IMR-90 (cell line): ENCODE measurements at regions not wholly inside any gene's neighbourhood (a gene's known extent, or its start where the extent isn't known, plus 50 kb on each side); places are given as distances from the start of the nearest gene placed in this dataset.

ENCODE experiments used
- ATAC-seq: fragments of 200-7000 bp; cut with Tn5 transposase; 2 replicates; pipeline ENCODE4 v1.9.1; 2020; ENCODE audit warnings: low read depth, mild to moderate bottlenecking, moderate library complexity
- BruUV-seq: library from RNA; stranded (reverse); fragments of 400-500 nt; replicated peaks from 2 replicates; lab custom pipeline; 2021; lab: Mats Ljungman, UMichigan
- CTCF ChIA-PET: fragments of 300-600 bp; formaldehyde crosslinking; extraction: SDS; loops from one replicate; lab custom pipeline; 2021; ENCODE audit warnings: antibody characterized with exemption; lab: Yijun Ruan, JAX
- POLR2A ChIA-PET: fragments of 300-600 bp; sonication (Branson Sonifier 250); formaldehyde crosslinking; loops from one replicate; lab custom pipeline; 2022; ENCODE audit warnings: antibody characterized with exemption; ENCODE audit not compliant: unreplicated experiment; lab: Charles Lee
- DNase-seq: peaks from one replicate; pipeline ENCODE4 v3.0.0; 2013
- H2AFZ ChIP-seq: replicated peaks from 2 replicates; pipeline ENCODE3; 2013; ENCODE audit warnings: low read length, mild to moderate bottlenecking; ENCODE audit not compliant: poor library complexity
- H2AK5ac ChIP-seq: 2 replicates; pipeline ENCODE4 v1.6.1; 2013; ENCODE audit warnings: low read depth, low read length, inconsistent platforms
- H2AK9ac ChIP-seq: replicated peaks from 2 replicates; pipeline ENCODE3; 2013; ENCODE audit warnings: mild to moderate bottlenecking, low read depth, low read length, moderate library complexity; ENCODE audit not compliant: poor library complexity
- H2BK120ac ChIP-seq: 2 replicates; pipeline ENCODE4 v1.6.1; 2013; ENCODE audit warnings: low read depth, low read length, inconsistent platforms
- H2BK15ac ChIP-seq: 3 replicates; pipeline ENCODE4 v1.6.1; 2013; ENCODE audit warnings: low read depth, low read length, inconsistent platforms
- H2BK20ac ChIP-seq: 2 replicates; pipeline ENCODE4 v1.6.1; 2013; ENCODE audit warnings: low read depth, mild to moderate bottlenecking, inconsistent platforms, low read length, moderate library complexity
- H2BK5ac ChIP-seq: 2 replicates; pipeline ENCODE4 v1.6.1; 2013; ENCODE audit warnings: mild to moderate bottlenecking, low read depth, low read length, inconsistent platforms; ENCODE audit not compliant: poor library complexity, severe bottlenecking
- H3K14ac ChIP-seq: replicated peaks from 2 replicates; pipeline ENCODE4 v1.6.1; 2013; ENCODE audit warnings: low read depth, low read length, inconsistent platforms
- H3K18ac ChIP-seq: 2 replicates; pipeline ENCODE4 v1.6.1; 2013; ENCODE audit warnings: low read depth, low read length, control low read depth
- H3K23ac ChIP-seq: 2 replicates; pipeline ENCODE4 v1.6.1; 2013; ENCODE audit warnings: low read depth, low read length, inconsistent platforms
- H3K27ac ChIP-seq: 2 replicates; pipeline ENCODE4 v1.5.1; 2013; ENCODE audit warnings: mild to moderate bottlenecking, control low read depth, low read length; ENCODE audit not compliant: insufficient read depth
- H3K27me3 ChIP-seq: 2 replicates; pipeline ENCODE4 v1.6.1; 2013; ENCODE audit warnings: low read length; ENCODE audit not compliant: control insufficient read depth, insufficient read depth
- H3K36me3 ChIP-seq: 2 replicates; pipeline ENCODE4 v1.6.1; 2013; ENCODE audit warnings: low read length, mixed read lengths; ENCODE audit not compliant: control insufficient read depth, insufficient read depth
- H3K4ac ChIP-seq: 2 replicates; pipeline ENCODE4 v1.6.1; 2013; ENCODE audit warnings: low read depth, low read length, inconsistent platforms
- H3K4me1 ChIP-seq: 2 replicates; pipeline ENCODE4 v1.6.1; 2013; ENCODE audit warnings: low read length, mixed read lengths; ENCODE audit not compliant: control insufficient read depth, insufficient read depth
- H3K4me2 ChIP-seq: 2 replicates; pipeline ENCODE4 v1.6.1; 2013; ENCODE audit warnings: low read depth, mild to moderate bottlenecking, control low read depth, low read length, moderate library complexity
- H3K4me3 ChIP-seq: 2 replicates; pipeline ENCODE4 v1.5.1; 2013; ENCODE audit warnings: low read depth, mild to moderate bottlenecking, control low read depth, low read length, moderate library complexity; ENCODE audit not compliant: insufficient read depth
- H3K56ac ChIP-seq: 2 replicates; pipeline ENCODE4 v1.6.1; 2013; ENCODE audit warnings: low read length, inconsistent platforms; ENCODE audit not compliant: insufficient read depth; ENCODE audit errors: extremely low read depth
- H3K79me1 ChIP-seq, 2 experiments: 2 replicates each; pipeline ENCODE4 v1.6.1; 2013; ENCODE audit warnings: low read length in 2 of 2, inconsistent platforms in 1 of 2, low read depth in 1 of 2
- H3K9ac ChIP-seq: 2 replicates; pipeline ENCODE4 v1.6.1; 2013; ENCODE audit warnings: low read depth, low read length, control low read depth
- H3K9me1 ChIP-seq: 2 replicates; pipeline ENCODE4 v1.6.1; 2013; ENCODE audit warnings: low read length, inconsistent platforms; ENCODE audit not compliant: insufficient read depth
- H3K9me3 ChIP-seq: 2 replicates; pipeline ENCODE4 v1.6.1; 2013; ENCODE audit warnings: low read length; ENCODE audit not compliant: control insufficient read depth, insufficient read depth
- H4K20me1 ChIP-seq: 2 replicates; pipeline ENCODE4 v1.6.1; 2013; ENCODE audit warnings: low read length, inconsistent platforms; ENCODE audit not compliant: insufficient read depth
- H4K5ac ChIP-seq: 2 replicates; pipeline ENCODE4 v1.6.1; 2013; ENCODE audit warnings: mild to moderate bottlenecking, low read depth, low read length, control low read depth
- H4K8ac ChIP-seq, 2 experiments: 2 replicates each; pipeline ENCODE4 v1.6.1; 2013; ENCODE audit warnings: low read depth in 2 of 2, low read length in 2 of 2, control low read depth in 1 of 2, inconsistent platforms in 1 of 2
- H4K91ac ChIP-seq: 2 replicates; pipeline ENCODE4 v1.6.1; 2013; ENCODE audit warnings: low read depth, low read length, inconsistent platforms; ENCODE audit not compliant: insufficient read depth
- CEBPB ChIP-seq: IDR thresholded peaks from 2 replicates; pipeline ENCODE4 v1.6.1; 2012; ENCODE audit warnings: low read depth, low read length, improper control_type of control experiment
- CTCF ChIP-seq: conservative IDR thresholded peaks from 2 replicates; pipeline ENCODE4 v1.5.1; 2012; ENCODE audit warnings: mild to moderate bottlenecking, low read depth, low read length, improper control_type of control experiment
- FOS ChIP-seq: fragments of 150-350 bp; IDR thresholded peaks from 2 replicates; pipeline ENCODE4 v1.6.1; 2016; ENCODE audit warnings: low read depth, low read length
- WGBS, 2 experiments: methylation state at CpG; one replicate each; pipeline versions ENCODE4 v1.1.5 to v1.1.7; 2013; ENCODE audit warnings: missing lambda C conversion rate in 2 of 2; ENCODE audit not compliant: insufficient read length in 1 of 2; ENCODE audit errors: extremely low coverage in 2 of 2; 5-methylcytosine and 5-hydroxymethylcytosine counted together
- dilution Hi-C: fragments of 300-500 bp; cut with HindIII; formaldehyde crosslinking; loops from one replicate; pipeline ENCODE4 v1.14.3; 2018; ENCODE audit warnings: low sequenced_read_pairs; ENCODE audit not compliant: unreplicated experiment
- in situ Hi-C: fragments of 300-500 bp; cut with MboI; formaldehyde crosslinking; loops from 3 replicates; pipeline ENCODE4 v1.14.3; 2019; ENCODE audit warnings: low sequenced_read_pairs, inconsistent platforms, mixed read lengths
- intact Hi-C: fragments of 100-400 bp; cut with micrococcal nuclease; formaldehyde crosslinking; loops from 2 replicates; pipeline ENCODE4 v1.10.0; 2022

GRCh38 chr2:220434385-220434784, 807.0 kb downstream of the SLC4A3 start:
- Histone ChIP-seq H3K9ac (no peak overlapping the region), H2AK9ac (no peak overlapping the region), H3K9me3 (no peaks in the 10 kb centered on the region), H3K23ac (no peak overlapping the region), H4K8ac (peak overlapping the region; percentile 13 to 17; a peak in 2 of 4 replicates), H2BK5ac (peak overlapping the region; percentile 43), H3K27ac (no peak overlapping the region), H3K18ac (peak overlapping the region; percentile 11; the same call in 1 of the 2 replicates), H3K4ac (no peak overlapping the region), H4K91ac (peak overlapping the region; percentile 58; the same call in 1 of the 2 replicates), H3K4me3 (no peak overlapping the region), H3K14ac (no peak overlapping the region), H4K20me1 (no peaks in the 10 kb centered on the region), H3K4me1 (peaks cover 5% of the 10 kb centered on the region), H4K5ac (no peak overlapping the region), H2AFZ (peak overlapping the region; percentile 45), H2BK20ac (peak overlapping the region; percentile 48; the same call in 1 of the 2 replicates), H3K56ac (no peak overlapping the region), H2BK15ac (peak overlapping the region; percentile 48; the same call in 1 of the 3 replicates), H3K9me1 (no peaks in the 10 kb centered on the region), H3K4me2 (no peak overlapping the region), H3K79me1 (no peaks in the 10 kb centered on the region), H2BK120ac (peak overlapping the region; percentile 29), H3K27me3 (no peaks in the 10 kb centered on the region), H2AK5ac (no peak overlapping the region), H3K36me3 (no peaks in the 10 kb centered on the region)
- dilution Hi-C loops: no loop called here
- DNase-seq (peak; percentile 97), ATAC-seq (peak; percentile 62; the same call in 1 of the 2 replicates)
- ChIA-PET CTCF (no interaction called here), POLR2A (no interaction called here)
- intact Hi-C loops: no loop called here
- TF ChIP-seq FOS: peak; percentile 47
- no peak for TF ChIP-seq CTCF
- TF ChIP-seq CEBPB: peak; percentile 54
- BruUV-seq: no TSS peak
- in situ Hi-C loops: no loop called here
- WGBS, 2 experiments: no CpG with 5 or more reads among the region's 2 CpGs
